ENCODE measurements at regions not wholly inside any gene's neighbourhood (a gene's known extent, or its start where the extent isn't known, plus 50 kb on each side); places are given as distances from the start of the nearest gene placed in this dataset.

- TF ChIP-seq CHD7 (IDR thresholded peaks at IDR 0.05; ENCODE audit: insufficient replicate concordance, low read length) (no peak), JUND (IDR thresholded peaks at IDR 0.05; ENCODE audit: low read length) (no peak)
These were observed 278.1 kb upstream of the ARSJ start (continued) for GRCh38 chr4:114257501-114257900.

Measured in H1 (cell line).